CD4-positive, alpha-beta T cell treated with Interleukin-17A for 4 hours (primary cell): ENCODE measurements at regions not wholly inside any gene's neighbourhood (a gene's known extent, or its start where the extent isn't known, plus 50 kb on each side); places are given as distances from the start of the nearest gene placed in this dataset.
"Not testable (repeated sequence)": the region's sequence is repeated elsewhere in the genome, so short reads cannot be mapped to it uniquely, and the experiment has no call there.

ENCODE experiments used
- DNase-seq: peaks from one replicate; pipeline ENCODE4 v3.0.0-alpha.2; 2020; ENCODE audit warnings: mixed read lengths

- DNase-seq = peak; percentile 3
Measured at GRCh38 chr2:107648781-107649404, 177.8 kb upstream of the RGPD4 start.

GRCh38 chr2:107657049-107657448, 169.6 kb upstream of the RGPD4 start:
- no peak for DNase-seq

DNA sequence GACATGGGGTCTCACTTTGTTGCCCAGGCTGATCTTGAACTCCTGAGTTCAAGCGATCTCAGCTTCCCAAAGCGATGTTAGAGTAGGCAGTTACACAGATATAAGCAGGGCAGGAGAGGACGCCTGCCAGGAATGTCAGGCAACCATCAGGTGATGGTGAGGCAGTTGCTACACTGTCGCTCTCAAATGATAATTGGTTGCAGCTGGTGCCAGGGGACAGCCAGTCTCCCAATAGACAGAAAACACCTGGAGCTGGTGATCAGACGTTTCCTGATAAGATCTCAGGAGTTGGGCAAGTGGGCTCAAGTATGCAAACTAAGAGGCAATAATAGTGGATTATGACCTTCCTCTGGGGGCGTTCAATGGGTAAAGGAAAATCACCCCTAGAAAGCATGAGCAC, 163.1 kb upstream of the RGPD4 start:
- DNase-seq = no peak

DNA sequence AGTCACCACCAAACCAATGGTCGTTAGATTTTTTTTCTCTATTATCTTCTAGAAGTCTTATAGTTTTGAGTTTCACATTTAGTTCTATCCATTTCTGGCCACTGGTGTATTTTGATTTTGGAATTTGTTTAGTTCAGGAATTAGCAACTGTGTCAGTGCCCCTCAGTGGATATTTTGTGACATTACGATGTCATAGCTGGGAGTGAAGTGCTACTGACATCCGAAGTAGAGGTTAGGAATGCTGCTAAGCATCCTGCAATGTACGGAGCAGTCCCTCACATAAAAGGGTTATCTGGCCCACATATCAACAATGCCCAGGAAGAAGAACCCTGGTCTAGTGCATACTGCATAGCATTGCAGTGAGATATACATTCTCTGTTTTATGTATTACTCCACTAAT, 157.4 kb upstream of the RGPD4 start:
- no peak for DNase-seq

DNA sequence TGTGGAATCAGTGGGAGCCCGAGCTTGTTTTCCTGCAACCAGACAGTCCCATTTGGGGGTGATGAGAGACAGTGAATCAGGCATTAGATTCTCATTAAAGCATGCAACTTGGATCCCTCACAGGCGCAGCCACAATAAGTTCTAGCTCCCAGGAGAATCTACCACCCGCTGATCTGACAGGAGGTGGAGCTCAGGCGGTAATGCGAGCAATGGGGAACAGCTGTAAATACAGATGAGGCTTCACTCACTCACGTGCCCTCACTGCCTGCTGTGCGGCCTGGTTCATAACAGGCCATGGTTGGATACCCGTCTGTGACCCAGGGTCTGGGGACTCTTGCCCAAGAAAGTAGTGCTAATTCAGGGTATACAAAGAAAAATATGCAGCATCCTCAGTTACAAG, 144.8 kb upstream of the RGPD4 start:
- no peak for DNase-seq

- DNase-seq = no peak
Measured at GRCh38 chr2:107684421-107684820, 142.3 kb upstream of the RGPD4 start.

- DNase-seq = no peak
Measured at GRCh38 chr2:107685421-107685986, 141.2 kb upstream of the RGPD4 start.

GRCh38 chr2:107687073-107687472, 139.6 kb upstream of the RGPD4 start:
- DNase-seq = no peak

GRCh38 chr2:107688135-107688534, 138.6 kb upstream of the RGPD4 start:
- DNase-seq = no peak

- DNase-seq = no peak
Measured at GRCh38 chr2:107693604-107694003, 133.1 kb upstream of the RGPD4 start.

DNA sequence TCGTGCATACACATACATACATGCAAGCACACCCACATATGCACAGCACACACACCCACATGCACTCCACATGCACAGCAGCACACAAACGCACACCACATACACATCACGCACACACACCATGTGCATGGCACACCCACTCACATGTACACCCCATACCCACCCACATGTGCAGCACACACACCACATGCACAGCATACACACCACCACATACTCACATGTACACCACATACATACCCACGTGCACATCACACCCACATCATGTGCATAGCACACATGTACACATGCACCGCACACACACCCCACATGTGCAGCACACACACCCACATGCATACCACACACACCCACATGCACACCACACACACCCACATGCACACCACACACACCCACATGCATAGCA, 132.0 kb upstream of the RGPD4 start:
- DNase-seq = no peak

GRCh38 chr2:107697385-107697784, 129.3 kb upstream of the RGPD4 start:
- no peak for DNase-seq

DNA sequence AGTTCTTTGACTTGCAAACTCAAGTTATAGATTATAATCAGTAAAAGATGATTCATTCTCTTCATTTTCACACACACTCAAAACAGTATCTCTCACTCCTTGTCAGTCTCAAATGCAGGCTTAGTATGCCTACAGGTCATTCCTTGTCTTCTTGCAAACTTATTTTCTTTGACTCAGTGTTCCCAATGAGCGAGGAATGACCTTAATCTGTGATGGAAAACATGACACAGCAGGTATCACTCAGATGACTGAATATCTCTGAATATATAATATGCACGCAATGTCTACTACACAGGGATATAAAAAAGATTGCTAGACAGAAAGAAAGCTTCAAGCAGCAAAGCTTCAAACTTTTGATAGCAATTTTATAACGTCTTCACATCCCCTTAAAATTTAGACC, 127.8 kb upstream of the RGPD4 start:
- no peak for DNase-seq

- no peak for DNase-seq
Measured at GRCh38 chr2:107700073-107700472, 126.6 kb upstream of the RGPD4 start.

DNA sequence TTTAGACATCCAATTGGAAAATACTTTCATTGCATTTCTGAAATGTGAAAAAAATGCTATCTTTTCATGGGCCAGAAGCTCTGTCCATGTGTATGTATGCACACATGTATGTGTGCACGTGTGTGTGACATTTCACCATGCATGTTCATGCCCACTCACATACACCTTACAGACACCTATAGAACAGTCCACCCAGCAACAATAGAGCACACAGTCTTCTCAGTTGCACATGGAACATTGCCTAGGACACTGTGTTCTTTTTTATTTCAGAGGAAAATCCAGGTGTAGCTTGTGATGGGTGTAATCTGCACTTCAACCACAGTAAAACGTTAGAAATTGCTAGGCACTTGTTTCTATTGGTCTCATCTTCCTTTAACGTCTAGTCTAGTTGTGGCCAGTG, 114.8 kb upstream of the RGPD4 start:
- DNase-seq = no peak

DNA sequence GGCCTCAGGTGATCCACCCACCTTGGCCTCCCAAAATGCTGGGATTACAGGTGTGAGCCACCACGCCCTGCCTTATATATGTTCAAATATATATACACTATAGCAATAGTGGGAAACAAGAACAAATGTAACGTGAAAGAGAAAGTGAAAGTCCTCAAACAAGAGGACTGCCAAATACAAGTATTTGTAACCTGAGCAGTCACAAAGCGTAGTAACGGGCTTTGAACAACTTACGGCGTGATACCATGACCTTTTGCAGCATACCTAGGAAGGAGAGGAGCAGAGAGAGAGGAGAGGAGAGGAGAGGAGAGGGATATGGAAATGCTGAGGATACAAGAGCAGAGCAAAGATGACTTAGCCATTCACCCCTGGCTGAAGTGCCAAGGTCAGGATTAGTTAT, 113.8 kb upstream of the RGPD4 start:
- DNase-seq = no peak

DNA sequence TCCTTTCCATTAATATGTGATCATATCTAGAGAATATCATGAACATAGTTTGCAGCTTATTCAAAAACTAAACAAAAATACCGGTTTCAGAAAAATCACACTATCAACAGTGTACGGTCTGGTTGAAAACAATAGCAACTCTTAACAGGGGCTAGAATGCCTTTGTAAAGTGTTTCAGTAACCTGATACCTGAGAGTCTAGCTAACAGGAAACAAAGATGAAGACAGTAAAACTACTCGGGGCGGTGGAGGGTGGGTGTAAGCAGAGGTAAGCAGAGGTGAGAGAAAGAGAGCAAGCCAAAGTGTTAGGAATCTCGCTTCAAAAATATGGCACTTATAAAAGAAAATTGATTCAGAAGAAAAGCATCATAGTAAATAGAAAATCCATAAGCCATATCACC, 109.0 kb upstream of the RGPD4 start:
- DNase-seq = no peak

GRCh38 chr2:107719141-107719540, 107.6 kb upstream of the RGPD4 start:
- DNase-seq = no peak

DNA sequence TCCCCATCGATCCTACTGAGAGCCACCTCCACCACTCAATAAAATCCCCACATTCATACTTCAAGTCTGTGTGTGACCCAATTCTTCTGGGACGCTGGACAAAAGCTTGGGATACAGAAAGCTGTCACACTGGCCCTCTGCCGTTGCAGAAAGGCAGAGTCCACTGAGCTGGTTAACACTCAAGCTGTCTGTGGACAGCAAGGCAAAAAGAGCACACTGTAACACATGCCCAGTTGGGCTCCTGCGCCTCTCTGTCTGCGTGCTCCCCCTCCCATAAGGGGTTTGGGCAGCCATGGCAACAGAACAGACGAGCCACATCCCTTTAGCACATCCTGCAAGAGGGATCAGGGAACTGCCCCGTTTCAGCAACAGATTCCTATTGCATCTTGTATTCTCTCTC, 106.9 kb upstream of the RGPD4 start:
- no peak for DNase-seq

DNA sequence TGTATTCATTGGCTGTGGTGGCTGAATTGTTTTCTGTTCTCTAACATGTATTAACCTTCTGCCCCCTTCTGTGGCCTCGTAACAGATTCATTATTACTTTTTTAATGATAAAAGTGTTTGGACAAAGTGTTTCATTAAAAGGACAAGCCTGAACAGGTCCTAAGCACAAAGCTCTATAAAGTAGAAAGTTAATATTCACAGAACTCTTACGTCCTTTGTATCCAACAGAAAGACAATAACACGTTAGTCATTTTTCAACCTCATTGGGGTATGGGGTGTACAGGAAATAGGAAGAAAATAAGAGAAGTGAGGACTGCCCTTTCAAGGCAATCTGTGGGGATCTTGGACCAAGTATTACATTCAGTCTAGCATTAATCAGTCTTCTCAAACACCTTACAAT, 105.5 kb upstream of the RGPD4 start:
- DNase-seq = no peak

GRCh38 chr2:107721586-107721985, 105.1 kb upstream of the RGPD4 start:
- no peak for DNase-seq

- DNase-seq = not testable (repeated sequence)
Measured at GRCh38 chr2:107725824-107726223, 100.9 kb upstream of the RGPD4 start.

DNA sequence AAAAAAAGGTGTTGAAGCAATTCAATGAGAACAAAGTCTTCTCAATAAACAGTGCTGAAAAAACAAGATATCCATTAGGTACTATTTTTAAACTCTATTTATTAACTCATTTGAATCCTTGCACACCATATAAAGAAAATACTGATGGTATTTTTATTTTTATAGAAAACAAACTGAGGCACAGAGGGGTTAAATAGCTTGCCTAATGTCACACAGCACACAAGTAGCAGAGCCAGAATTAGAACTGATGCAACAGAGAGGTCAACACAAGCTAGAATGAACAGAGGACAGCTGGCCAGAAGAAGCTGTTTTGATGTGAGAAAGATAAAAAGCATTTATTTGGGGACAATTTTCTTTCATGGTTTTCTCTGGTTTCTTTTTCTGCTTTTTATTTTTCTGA, 99.4 kb upstream of the RGPD4 start:
- DNase-seq = no peak

DNA sequence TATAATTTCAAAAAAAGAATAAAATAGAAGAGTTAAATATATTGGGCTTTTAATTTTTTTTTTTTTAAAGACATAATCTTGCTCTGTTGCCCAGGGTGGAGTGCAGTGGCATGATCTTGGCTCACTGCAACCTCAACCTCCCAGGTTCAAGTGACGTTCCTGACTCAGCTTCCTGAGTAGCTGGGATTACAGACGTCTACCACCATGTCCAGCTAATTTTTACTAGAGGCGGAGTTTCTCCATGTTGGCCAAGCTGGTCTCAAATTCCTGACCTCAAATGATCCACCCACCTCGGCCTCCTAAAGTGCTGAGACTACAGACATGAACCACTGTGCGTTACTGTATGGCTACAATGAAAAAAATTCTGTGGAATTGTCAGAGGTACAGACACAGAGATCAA, 98.1 kb upstream of the RGPD4 start:
- no peak for DNase-seq

- DNase-seq = no peak
Measured at GRCh38 chr2:107729440-107729839, 97.3 kb upstream of the RGPD4 start.
